Astrocyte of the hippocampus (primary cell): ENCODE measurements at regions not wholly inside any gene's neighbourhood (a gene's known extent, or its start where the extent isn't known, plus 50 kb on each side); places are given as distances from the start of the nearest gene placed in this dataset.
"Not testable (repeated sequence)": the region's sequence is repeated elsewhere in the genome, so short reads cannot be mapped to it uniquely, and the experiment has no call there.

Source experiments
- DNase-seq: peaks from one replicate; pipeline ENCODE4 v3.0.0; 2011; ENCODE audit warnings: low read depth, low spot score

- DNase-seq = not testable (repeated sequence)
Measured at GRCh38 chr1:148386031-148386398, 97.1 kb downstream of the PPIAL4G start.

- DNase-seq = no peak
Measured at GRCh38 chr1:148385371-148386030, 97.6 kb downstream of the PPIAL4G start.

GRCh38 chr1:148383966-148384365 lies 99.1 kb downstream of the PPIAL4G start:
- no peak for DNase-seq

- no peak for DNase-seq
Measured at GRCh38 chr1:148379697-148380096, 103.4 kb downstream of the PPIAL4G start.

GRCh38 chr1:148379170-148379500 lies 104.0 kb downstream of the PPIAL4G start:
- DNase-seq = no peak

GRCh38 chr1:148377992-148378391 lies 105.1 kb downstream of the PPIAL4G start:
- not testable (repeated sequence) for DNase-seq

GRCh38 chr1:148377045-148377444 lies 106.1 kb downstream of the PPIAL4G start:
- not testable (repeated sequence) for DNase-seq

GRCh38 chr1:148374101-148374500 lies 109.0 kb downstream of the PPIAL4G start:
- no peak for DNase-seq

- DNase-seq = no peak
Measured at GRCh38 chr1:148373192-148373925, 109.7 kb downstream of the PPIAL4G start.

- DNase-seq = no peak
Measured at GRCh38 chr1:148372731-148373130, 110.4 kb downstream of the PPIAL4G start.

- DNase-seq = peak; percentile 15
Measured at GRCh38 chr1:148372051-148372726, 110.9 kb downstream of the PPIAL4G start.

GRCh38 chr1:148371551-148371994 lies 111.5 kb downstream of the PPIAL4G start:
- peak; percentile 83 for DNase-seq

- DNase-seq = not testable (repeated sequence)
Measured at GRCh38 chr1:148370661-148371060, 112.4 kb downstream of the PPIAL4G start.

GRCh38 chr1:148367596-148367995 lies 115.5 kb downstream of the PPIAL4G start:
- DNase-seq = no peak

GRCh38 chr1:148366136-148366753 lies 116.9 kb downstream of the PPIAL4G start:
- not testable (repeated sequence) for DNase-seq

- DNase-seq = not testable (repeated sequence)
Measured at GRCh38 chr1:148365151-148365550, 118.0 kb downstream of the PPIAL4G start.

- not testable (repeated sequence) for DNase-seq
Measured at GRCh38 chr1:148363979-148364378, 119.1 kb downstream of the PPIAL4G start.

- DNase-seq = no peak
Measured at GRCh38 chr1:148363439-148363810, 119.7 kb downstream of the PPIAL4G start.

- DNase-seq = peak; percentile 61
Measured at GRCh38 chr1:148362626-148363438, 120.3 kb downstream of the PPIAL4G start.

GRCh38 chr1:148362216-148362611 lies 120.9 kb downstream of the PPIAL4G start:
- no peak for DNase-seq
